HEK293 (cell line): ENCODE measurements at regions not wholly inside any gene's neighbourhood (a gene's known extent, or its start where the extent isn't known, plus 50 kb on each side); places are given as distances from the start of the nearest gene placed in this dataset.

ENCODE experiments used
- CTCF ChIA-PET: fragments of 350-600 bp; formaldehyde crosslinking; extraction: SDS; loops from one replicate; lab custom pipeline; 2021; ENCODE audit warnings: antibody characterized with exemption; lab: Yijun Ruan, JAX
- POLR2A ChIA-PET: fragments of 300-600 bp; formaldehyde crosslinking; extraction: SDS; loops from one replicate; lab custom pipeline; 2020; ENCODE audit warnings: antibody characterized with exemption, inconsistent platforms; lab: Yijun Ruan, JAX
- H3K27ac ChIP-seq: fragments of 200-500 bp; sonication (Bioruptor generic); 2 replicates; pipeline ENCODE4 v1.5.1; 2014; ENCODE audit warnings: low read depth, low read length, control low read depth, inconsistent platforms; ENCODE audit errors: extremely low read depth
- H3K36me3 ChIP-seq, 2 experiments: fragments of 200-500 bp in 1 of 2; sonication (Bioruptor generic) in 1 of 2; 1 replicate in 1 of 2; 2 replicates in 1 of 2; pipeline ENCODE4 v1.5.1; 2014 to 2017; ENCODE audit warnings: inconsistent platforms in 2 of 2, low read length in 2 of 2; ENCODE audit not compliant: control insufficient read depth in 2 of 2, insufficient read depth in 1 of 2
- H3K4me1 ChIP-seq: fragments of 200-500 bp; sonication (Bioruptor generic); 2 replicates; pipeline ENCODE4 v1.5.1; 2014; ENCODE audit warnings: mild to moderate bottlenecking, low read length, inconsistent platforms; ENCODE audit not compliant: control insufficient read depth, insufficient read depth
- H3K4me3 ChIP-seq: 2 replicates; pipeline ENCODE4 v1.5.1; 2011; ENCODE audit warnings: low read depth, mild to moderate bottlenecking, control low read depth, low read length, moderate library complexity
- H3K9me3 ChIP-seq: fragments of 200-500 bp; sonication (Bioruptor generic); 2 replicates; pipeline ENCODE4 v1.5.1; 2014; ENCODE audit warnings: low read depth, low read length, inconsistent platforms; ENCODE audit not compliant: control insufficient read depth, insufficient read depth
- PRDM1 ChIP-seq: fragments of 450-650 bp; formaldehyde crosslinking; IDR thresholded peaks from 2 replicates; pipeline ENCODE4; 2016; ENCODE audit warnings: missing biosample characterization, missing genetic modification characterization
- TRIM28 ChIP-seq: IDR thresholded peaks from 2 replicates; pipeline ENCODE4 v1.6.1; 2011; ENCODE audit warnings: low read length, control low read depth, borderline replicate concordance
- ZBTB8A ChIP-seq: fragments of 450-650 bp; formaldehyde crosslinking; IDR thresholded peaks from 2 replicates; pipeline ENCODE4 v1.5.1; 2016; ENCODE audit warnings: missing biosample characterization, missing genetic modification characterization
- ZNF10 ChIP-seq: fragments of 450-650 bp; formaldehyde crosslinking; IDR thresholded peaks from 2 replicates; pipeline ENCODE4 v1.5.1; 2017; ENCODE audit warnings: missing biosample characterization, missing genetic modification characterization
- ZNF311 ChIP-seq: fragments of 450-650 bp; formaldehyde crosslinking; IDR thresholded peaks from 2 replicates; pipeline ENCODE4 v1.5.1; 2017; ENCODE audit warnings: missing biosample characterization, missing genetic modification characterization, borderline replicate concordance
- ZNF394 ChIP-seq: fragments of 450-650 bp; formaldehyde crosslinking; IDR thresholded peaks from 2 replicates; pipeline ENCODE4 v1.5.1; 2016; ENCODE audit warnings: missing biosample characterization, missing genetic modification characterization, mild to moderate bottlenecking, moderate library complexity, borderline replicate concordance
- ZNF791 ChIP-seq: fragments of 450-650 bp; formaldehyde crosslinking; IDR thresholded peaks from 2 replicates; pipeline ENCODE4 v1.5.1; 2016; ENCODE audit warnings: missing biosample characterization, missing genetic modification characterization
- ZNF843 ChIP-seq: fragments of 450-650 bp; formaldehyde crosslinking; IDR thresholded peaks from 2 replicates; pipeline ENCODE4 v1.5.1; 2016; ENCODE audit warnings: missing biosample characterization, missing genetic modification characterization
- ZSCAN23 ChIP-seq: fragments of 450-650 bp; formaldehyde crosslinking; IDR thresholded peaks from 2 replicates; pipeline ENCODE4 v1.5.1; 2016; ENCODE audit warnings: missing biosample characterization, missing genetic modification characterization
- TF ChIP-seq, protein P1 (sequence below): fragments of 450-650 bp; formaldehyde crosslinking; IDR thresholded peaks from 2 replicates; pipeline ENCODE4 v1.5.0; 2017; ENCODE audit warnings: missing biosample characterization, missing genetic modification characterization, borderline replicate concordance
- TF ChIP-seq, protein P2 (sequence below): fragments of 450-650 bp; formaldehyde crosslinking; IDR thresholded peaks from 2 replicates; pipeline ENCODE4 v1.5.1; 2016; ENCODE audit warnings: missing biosample characterization, missing genetic modification characterization
- TF ChIP-seq, protein P3 (sequence below): fragments of 450-650 bp; formaldehyde crosslinking; IDR thresholded peaks from 2 replicates; pipeline ENCODE4 v1.5.1; 2017; ENCODE audit warnings: missing biosample characterization, missing genetic modification characterization
- TF ChIP-seq, protein P4 (sequence below): fragments of 450-650 bp; formaldehyde crosslinking; IDR thresholded peaks from 2 replicates; pipeline ENCODE4 v1.5.1; 2016; ENCODE audit warnings: missing biosample characterization, missing genetic modification characterization

GRCh38 chr19:31671411-31672035, 322.3 kb upstream of the TSHZ3 start:
- Histone ChIP-seq H3K4me1 (peaks cover 7% of the 10 kb centered on the region), H3K36me3 (no peaks in the 10 kb centered on the region; a peak in 1 of 3 replicates), H3K9me3 (no peaks in the 10 kb centered on the region), H3K27ac (no peak overlapping the region), H3K4me3 (no peak overlapping the region)
- POLR2A ChIA-PET = no interaction called here
- no peak for TF ChIP-seq ZSCAN23
- CTCF ChIA-PET = no interaction called here

DNA sequence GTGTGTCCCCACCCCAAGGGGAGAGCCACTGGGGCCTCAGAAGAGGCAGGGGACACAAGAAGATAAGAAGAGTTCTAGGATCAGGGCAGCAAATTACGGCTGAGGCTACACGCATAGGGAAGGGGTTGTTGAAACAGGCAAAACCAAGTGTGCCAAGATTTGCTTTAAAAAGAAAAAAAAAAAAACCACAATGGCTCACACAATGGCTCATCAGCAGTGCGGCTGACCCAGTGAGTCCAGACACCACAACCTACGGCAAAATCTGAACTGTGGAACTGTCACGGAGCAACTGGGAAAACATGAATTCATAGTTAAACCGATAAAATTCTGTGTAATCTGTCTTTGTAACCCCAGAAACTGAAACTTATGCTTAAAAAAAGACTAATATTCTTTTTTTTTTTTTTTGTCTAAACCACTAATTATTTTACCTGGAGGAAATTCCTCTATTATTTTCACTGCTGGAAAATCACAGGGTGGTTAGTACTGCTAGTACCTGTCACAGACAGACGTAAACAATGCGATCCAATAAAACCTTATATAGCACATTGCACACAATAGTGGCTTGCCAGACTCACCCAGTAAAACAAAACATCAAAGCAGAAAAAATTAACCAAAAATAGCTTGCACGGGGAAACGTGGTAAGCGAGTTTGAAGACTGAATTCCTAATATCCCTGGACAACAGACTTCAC, 325.4 kb upstream of the TSHZ3 start:
- Histone ChIP-seq H3K4me1 (peaks cover 7% of the 10 kb centered on the region), H3K36me3 (no peaks in the 10 kb centered on the region; a peak in 1 of 3 replicates), H3K27ac (no peak overlapping the region), H3K9me3 (no peaks in the 10 kb centered on the region), H3K4me3 (no peak overlapping the region)
- CTCF ChIA-PET = interaction anchor here (0.7 to 2.5 kb wide), 3 partner anchors 10 to 550 kb away, joined by 3 to 8 read pairs (median 5); no protein-coding TSS in a partner anchor
- POLR2A ChIA-PET = no interaction called here
- TF ChIP-seq, protein P1, sequence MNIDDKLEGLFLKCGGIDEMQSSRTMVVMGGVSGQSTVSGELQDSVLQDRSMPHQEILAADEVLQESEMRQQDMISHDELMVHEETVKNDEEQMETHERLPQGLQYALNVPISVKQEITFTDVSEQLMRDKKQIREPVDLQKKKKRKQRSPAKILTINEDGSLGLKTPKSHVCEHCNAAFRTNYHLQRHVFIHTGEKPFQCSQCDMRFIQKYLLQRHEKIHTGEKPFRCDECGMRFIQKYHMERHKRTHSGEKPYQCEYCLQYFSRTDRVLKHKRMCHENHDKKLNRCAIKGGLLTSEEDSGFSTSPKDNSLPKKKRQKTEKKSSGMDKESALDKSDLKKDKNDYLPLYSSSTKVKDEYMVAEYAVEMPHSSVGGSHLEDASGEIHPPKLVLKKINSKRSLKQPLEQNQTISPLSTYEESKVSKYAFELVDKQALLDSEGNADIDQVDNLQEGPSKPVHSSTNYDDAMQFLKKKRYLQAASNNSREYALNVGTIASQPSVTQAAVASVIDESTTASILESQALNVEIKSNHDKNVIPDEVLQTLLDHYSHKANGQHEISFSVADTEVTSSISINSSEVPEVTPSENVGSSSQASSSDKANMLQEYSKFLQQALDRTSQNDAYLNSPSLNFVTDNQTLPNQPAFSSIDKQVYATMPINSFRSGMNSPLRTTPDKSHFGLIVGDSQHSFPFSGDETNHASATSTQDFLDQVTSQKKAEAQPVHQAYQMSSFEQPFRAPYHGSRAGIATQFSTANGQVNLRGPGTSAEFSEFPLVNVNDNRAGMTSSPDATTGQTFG = no peak
- TF ChIP-seq ZNF791 (tag by site-specific recombination) = no peak
- TF ChIP-seq ZNF843 (tag by site-specific recombination) = no peak
- TF ChIP-seq ZBTB8A (tag by site-specific recombination) = no peak

DNA sequence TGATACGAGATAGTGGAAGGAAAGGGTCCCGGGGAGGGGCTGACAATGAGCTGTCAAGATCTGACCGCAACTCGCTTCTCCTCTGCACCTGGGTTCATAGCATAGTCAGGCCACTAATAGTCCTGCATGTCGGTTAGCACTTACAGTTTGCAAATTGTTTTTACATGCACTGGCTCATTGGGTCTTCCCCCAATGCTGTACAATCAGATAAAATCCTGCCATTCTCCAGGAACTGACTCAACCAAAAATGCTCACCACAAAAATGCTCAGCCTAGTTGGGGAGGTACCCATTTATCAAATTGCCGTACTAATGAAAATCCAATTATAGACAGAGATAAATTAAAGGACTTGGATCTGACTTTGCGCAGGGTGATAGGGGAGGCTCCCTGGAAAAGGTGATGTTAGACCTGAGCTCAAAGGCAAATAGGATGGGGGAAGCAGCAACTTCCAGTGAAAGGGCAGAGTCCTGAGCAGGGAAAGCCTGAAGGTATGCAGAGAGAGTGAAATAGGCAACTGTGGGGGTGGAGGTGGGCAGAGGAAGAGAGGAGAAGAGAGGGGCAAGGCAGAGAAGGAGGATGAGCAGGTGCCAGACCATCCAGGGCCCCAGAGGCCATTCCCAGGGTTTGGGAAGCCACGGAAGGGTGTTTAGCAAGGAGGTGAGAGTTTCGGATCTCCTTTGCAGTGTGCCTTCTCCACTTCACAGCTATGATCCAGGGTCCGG, 326.1 kb upstream of the TSHZ3 start:
- peak; percentile 29; the same call in 1 of the 2 replicates for TF ChIP-seq PRDM1 (tag by site-specific recombination)
- TF ChIP-seq, protein P2, sequence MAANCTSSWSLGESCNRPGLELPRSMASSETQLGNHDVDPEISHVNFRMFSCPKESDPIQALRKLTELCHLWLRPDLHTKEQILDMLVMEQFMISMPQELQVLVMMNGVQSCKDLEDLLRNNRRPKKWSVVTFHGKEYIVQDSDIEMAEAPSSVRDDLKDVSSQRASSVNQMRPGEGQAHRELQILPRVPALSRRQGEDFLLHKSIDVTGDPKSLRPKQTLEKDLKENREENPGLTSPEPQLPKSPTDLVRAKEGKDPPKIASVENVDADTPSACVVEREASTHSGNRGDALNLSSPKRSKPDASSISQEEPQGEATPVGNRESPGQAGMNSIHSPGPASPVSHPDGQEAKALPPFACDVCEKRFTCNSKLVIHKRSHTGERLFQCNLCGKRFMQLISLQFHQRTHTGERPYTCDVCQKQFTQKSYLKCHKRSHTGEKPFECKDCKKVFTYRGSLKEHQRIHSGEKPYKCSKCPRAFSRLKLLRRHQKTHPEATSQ (tag by site-specific recombination) = no peak
- TF ChIP-seq, all 188 proteins: peak for 1
- no peaks in the 10 kb centered on the region for H3K9me3 ChIP-seq
- no peak overlapping the region for H3K27ac ChIP-seq
- ChIA-PET POLR2A (no interaction called here), CTCF (interaction anchor here (0.7 to 2.5 kb wide), 4 partner anchors 10 to 549 kb away, joined by 3 to 8 read pairs (median 4); no protein-coding TSS in a partner anchor)
- no peak overlapping the region for H3K4me3 ChIP-seq
- no peaks in the 10 kb centered on the region; a peak in 1 of 3 replicates for H3K36me3 ChIP-seq
- peaks cover 7% of the 10 kb centered on the region for H3K4me1 ChIP-seq

DNA sequence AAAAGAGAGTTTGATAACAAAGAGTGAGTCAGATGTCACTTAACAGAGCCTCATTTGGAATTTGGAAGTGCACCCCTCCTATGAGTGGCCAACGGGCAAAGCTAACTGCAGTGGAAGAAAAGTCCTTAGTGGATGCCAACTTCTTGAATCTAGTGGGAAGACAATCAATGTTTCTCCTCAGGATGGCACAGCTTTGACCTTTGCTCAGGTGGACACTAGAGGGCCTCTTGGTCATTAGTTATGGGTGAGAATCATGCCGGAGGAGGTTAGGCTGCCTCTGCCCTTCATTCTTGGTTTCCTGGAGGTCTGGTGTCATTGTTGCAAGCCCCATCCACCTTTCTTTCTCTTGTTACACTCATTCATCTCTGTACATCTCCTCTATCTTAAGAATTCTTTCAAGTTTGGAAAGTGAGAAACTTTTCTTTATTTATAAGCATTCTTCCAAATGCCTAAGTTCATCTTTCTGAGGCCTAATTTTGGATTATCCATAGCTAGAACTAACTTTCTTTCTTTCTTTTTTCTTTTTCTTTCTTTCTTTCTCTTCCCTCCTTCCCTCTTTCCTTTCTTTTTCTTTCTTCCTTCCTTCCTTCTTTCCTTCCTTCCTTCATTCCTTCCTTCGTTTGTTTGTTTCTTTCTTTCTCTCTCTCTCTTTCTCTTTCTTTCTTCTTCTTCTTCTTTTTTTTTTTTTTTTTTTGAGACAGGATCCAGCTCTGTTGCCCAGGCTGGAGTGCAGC, 327.2 kb upstream of the TSHZ3 start:
- Histone ChIP-seq H3K36me3 (no peaks in the 10 kb centered on the region; a peak in 1 of 3 replicates), H3K4me3 (no peak overlapping the region), H3K9me3 (peaks cover 3% of the 10 kb centered on the region; the same call in 1 of the 2 replicates), H3K4me1 (peaks cover 7% of the 10 kb centered on the region), H3K27ac (no peak overlapping the region)
- ChIA-PET POLR2A (no interaction called here), CTCF (interaction anchor here (0.6 to 2.5 kb wide), 12 partner anchors 9 to 876 kb away, joined by 3 to 8 read pairs (median 4); no protein-coding TSS in a partner anchor)
- TF ChIP-seq ZNF394 (no peak), TRIM28 (no peak), ZNF10 (no peak), ZNF311 (tag by site-specific recombination) (no peak)
- TF ChIP-seq, protein P3, sequence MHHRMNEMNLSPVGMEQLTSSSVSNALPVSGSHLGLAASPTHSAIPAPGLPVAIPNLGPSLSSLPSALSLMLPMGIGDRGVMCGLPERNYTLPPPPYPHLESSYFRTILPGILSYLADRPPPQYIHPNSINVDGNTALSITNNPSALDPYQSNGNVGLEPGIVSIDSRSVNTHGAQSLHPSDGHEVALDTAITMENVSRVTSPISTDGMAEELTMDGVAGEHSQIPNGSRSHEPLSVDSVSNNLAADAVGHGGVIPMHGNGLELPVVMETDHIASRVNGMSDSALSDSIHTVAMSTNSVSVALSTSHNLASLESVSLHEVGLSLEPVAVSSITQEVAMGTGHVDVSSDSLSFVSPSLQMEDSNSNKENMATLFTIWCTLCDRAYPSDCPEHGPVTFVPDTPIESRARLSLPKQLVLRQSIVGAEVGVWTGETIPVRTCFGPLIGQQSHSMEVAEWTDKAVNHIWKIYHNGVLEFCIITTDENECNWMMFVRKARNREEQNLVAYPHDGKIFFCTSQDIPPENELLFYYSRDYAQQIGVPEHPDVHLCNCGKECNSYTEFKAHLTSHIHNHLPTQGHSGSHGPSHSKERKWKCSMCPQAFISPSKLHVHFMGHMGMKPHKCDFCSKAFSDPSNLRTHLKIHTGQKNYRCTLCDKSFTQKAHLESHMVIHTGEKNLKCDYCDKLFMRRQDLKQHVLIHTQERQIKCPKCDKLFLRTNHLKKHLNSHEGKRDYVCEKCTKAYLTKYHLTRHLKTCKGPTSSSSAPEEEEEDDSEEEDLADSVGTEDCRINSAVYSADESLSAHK (tag by site-specific recombination) = no peak
- TF ChIP-seq, protein P4, sequence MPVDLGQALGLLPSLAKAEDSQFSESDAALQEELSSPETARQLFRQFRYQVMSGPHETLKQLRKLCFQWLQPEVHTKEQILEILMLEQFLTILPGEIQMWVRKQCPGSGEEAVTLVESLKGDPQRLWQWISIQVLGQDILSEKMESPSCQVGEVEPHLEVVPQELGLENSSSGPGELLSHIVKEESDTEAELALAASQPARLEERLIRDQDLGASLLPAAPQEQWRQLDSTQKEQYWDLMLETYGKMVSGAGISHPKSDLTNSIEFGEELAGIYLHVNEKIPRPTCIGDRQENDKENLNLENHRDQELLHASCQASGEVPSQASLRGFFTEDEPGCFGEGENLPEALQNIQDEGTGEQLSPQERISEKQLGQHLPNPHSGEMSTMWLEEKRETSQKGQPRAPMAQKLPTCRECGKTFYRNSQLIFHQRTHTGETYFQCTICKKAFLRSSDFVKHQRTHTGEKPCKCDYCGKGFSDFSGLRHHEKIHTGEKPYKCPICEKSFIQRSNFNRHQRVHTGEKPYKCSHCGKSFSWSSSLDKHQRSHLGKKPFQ (tag by site-specific recombination) = no peak
